A549 (cell line): ENCODE measurements at regions not wholly inside any gene's neighbourhood (a gene's known extent, or its start where the extent isn't known, plus 50 kb on each side); places are given as distances from the start of the nearest gene placed in this dataset.

Source experiments
- ATAC-seq, 2 experiments: fragments of 200-7000 bp in 1 of 2; fragments of >200 bp in 1 of 2; cut with Nextera tagmentation in 1 of 2; cut with Tn5 transposase in 1 of 2; 3 replicates each; pipeline versions ENCODE4 v1.8.0 to v1.9.1; 2018 to 2020; ENCODE audit warnings: mild to moderate bottlenecking in 1 of 2, moderate library complexity in 1 of 2
- CTCF ChIA-PET: fragments of 300-600 bp; sonication (Branson Sonifier 250); formaldehyde crosslinking; extraction: SDS; loops from one replicate; lab custom pipeline; 2021; ENCODE audit warnings: antibody characterized with exemption, inconsistent platforms; lab: Yijun Ruan, JAX
- POLR2A ChIA-PET: fragments of 350-600 bp; formaldehyde crosslinking; extraction: SDS; loops from one replicate; lab custom pipeline; 2021; ENCODE audit warnings: antibody characterized with exemption, inconsistent platforms; lab: Yijun Ruan, JAX
- DNase-seq, 2 experiments: peaks; one replicate each; pipeline versions ENCODE4 v3.0.0 to v3.0.0-alpha.2; 2011 to 2016; ENCODE audit warnings: low read depth in 1 of 2, low spot score in 1 of 2
- FAIRE-seq: peaks from 2 replicates; lab custom pipeline; 2011; peaks lifted over from hg19 to GRCh38; lab: Jason Lieb, UNC
- H3K27ac ChIP-seq, 2 experiments: fragments of >200 bp; sonication (Bioruptor Twin); formaldehyde crosslinking; 3 replicates each; pipeline ENCODE4 v1.5.1; 2016 to 2017
- H3K4me1 ChIP-seq: fragments of >200 bp; sonication (Bioruptor Twin); formaldehyde crosslinking; 3 replicates; pipeline ENCODE4 v1.6.1; 2016
- H3K4me2 ChIP-seq: fragments of >200 bp; sonication (Bioruptor Twin); formaldehyde crosslinking; 3 replicates; pipeline ENCODE4 v1.6.1; 2016
- H3K4me3 ChIP-seq: fragments of >200 bp; sonication (Bioruptor Twin); formaldehyde crosslinking; 3 replicates; pipeline ENCODE4 v1.5.1; 2016
- H3K9me3 ChIP-seq: fragments of >200 bp; sonication (Bioruptor Twin); formaldehyde crosslinking; 3 replicates; pipeline ENCODE4 v1.6.1; 2016
- ATOH8 ChIP-seq: fragments of 250-450 bp; sonication (Bioruptor Pico); IDR thresholded peaks from 2 replicates; pipeline ENCODE4 v1.5.0; 2020; ENCODE audit warnings: low read depth, mild to moderate bottlenecking, moderate library complexity
- CBX2 ChIP-seq: fragments of 200-600 bp; sonication (generic); IDR thresholded peaks from 2 replicates; pipeline ENCODE4 v1.6.1; 2016; ENCODE audit warnings: low read depth, mild to moderate bottlenecking, borderline replicate concordance
- CBX8 ChIP-seq: fragments of 200-600 bp; sonication (generic); IDR thresholded peaks from 2 replicates; pipeline ENCODE4 v1.6.1; 2016
- CHD2 ChIP-seq: fragments of 150-350 bp; IDR thresholded peaks from 2 replicates; pipeline ENCODE4 v1.6.1; 2014; ENCODE audit warnings: low read length; ENCODE audit not compliant: partially characterized antibody
- CTCF ChIP-seq: fragments of >200 bp; sonication (Bioruptor Twin); formaldehyde crosslinking; IDR thresholded peaks from 3 replicates; pipeline ENCODE4 v1.5.1; 2016
- EHF ChIP-seq: fragments of 250-450 bp; sonication (Bioruptor Pico); IDR thresholded peaks from 2 replicates; pipeline ENCODE4 v1.5.0; 2020; ENCODE audit warnings: mild to moderate bottlenecking
- EHMT2 ChIP-seq: fragments of 200-600 bp; sonication (generic); IDR thresholded peaks from 2 replicates; pipeline ENCODE4 v1.6.1; 2016; ENCODE audit warnings: antibody characterized with exemption, low read depth, mild to moderate bottlenecking, moderate library complexity
- EP300 ChIP-seq, 2 experiments: fragments of >200 bp; sonication (Bioruptor Twin); formaldehyde crosslinking; IDR thresholded peaks; 2 replicates in 1 of 2; 3 replicates in 1 of 2; pipeline ENCODE4 v1.6.1; 2016 to 2017
- FOSB ChIP-seq: fragments of 250-450 bp; sonication (Bioruptor Pico); IDR thresholded peaks from 2 replicates; pipeline ENCODE4 v1.5.0; 2020; ENCODE audit warnings: mild to moderate bottlenecking, moderate library complexity
- HDAC2 ChIP-seq: fragments of 200-600 bp; sonication (generic); IDR thresholded peaks from 2 replicates; pipeline ENCODE4 v1.6.1; 2016
- HOXA7 ChIP-seq: fragments of 250-450 bp; sonication (Bioruptor Pico); IDR thresholded peaks from 2 replicates; pipeline ENCODE4 v1.5.0; 2020; ENCODE audit warnings: mild to moderate bottlenecking, moderate library complexity
- HOXB13 ChIP-seq: fragments of 250-450 bp; sonication (Bioruptor Pico); IDR thresholded peaks from 2 replicates; pipeline ENCODE4 v1.5.0; 2020; ENCODE audit warnings: low read depth, mild to moderate bottlenecking, moderate library complexity
- JUN ChIP-seq, 2 experiments: fragments of >200 bp; sonication (Bioruptor Twin); formaldehyde crosslinking; IDR thresholded peaks; 2 replicates in 1 of 2; 3 replicates in 1 of 2; pipeline ENCODE4 v1.6.1; 2016 to 2017
- JUNB ChIP-seq: fragments of >200 bp; sonication (Bioruptor Twin); formaldehyde crosslinking; IDR thresholded peaks from 2 replicates; pipeline ENCODE4 v1.6.1; 2016
- KDM1A ChIP-seq: fragments of 200-600 bp; sonication (generic); IDR thresholded peaks from 2 replicates; pipeline ENCODE4 v1.6.1; 2016; ENCODE audit warnings: low read depth, mild to moderate bottlenecking
- MAFK ChIP-seq: fragments of 450-650 bp; IDR thresholded peaks from 2 replicates; pipeline ENCODE4 v1.6.1; 2014; ENCODE audit not compliant: partially characterized antibody
- MAZ ChIP-seq: fragments of 150-350 bp; IDR thresholded peaks from 2 replicates; pipeline ENCODE4 v1.6.1; 2014; ENCODE audit warnings: antibody characterized with exemption, low read depth, low read length, borderline replicate concordance
- NFE2L2 ChIP-seq: fragments of 150-350 bp; conservative IDR thresholded peaks from 2 replicates; pipeline ENCODE4 v1.6.1; 2014; ENCODE audit warnings: low read length
- NPAS2 ChIP-seq: fragments of 250-450 bp; sonication (Bioruptor Pico); IDR thresholded peaks from 2 replicates; pipeline ENCODE4 v1.8.0; 2022; ENCODE audit warnings: mild to moderate bottlenecking, moderate library complexity, borderline replicate concordance
- NR3C1 ChIP-seq: fragments of >200 bp; sonication (Bioruptor Twin); formaldehyde crosslinking; IDR thresholded peaks from 3 replicates; pipeline ENCODE4 v1.6.1; 2017
- PHF8 ChIP-seq: fragments of 200-600 bp; sonication (generic); IDR thresholded peaks from 2 replicates; pipeline ENCODE4 v1.6.1; 2016; ENCODE audit warnings: low read depth, mild to moderate bottlenecking, antibody characterized with exemption, moderate library complexity, borderline replicate concordance
- POLR2A ChIP-seq: IDR thresholded peaks from 2 replicates; pipeline ENCODE4 v1.6.1; 2012; ENCODE audit warnings: mild to moderate bottlenecking, low read length
- POLR2AphosphoS2 ChIP-seq: conservative IDR thresholded peaks from 2 replicates; pipeline ENCODE4 v1.6.1; 2012; ENCODE audit warnings: low read length, improper control_type of control experiment, inconsistent platforms
- RAD21 ChIP-seq, 2 experiments: fragments of >200 bp in 1 of 2; sonication (Bioruptor Twin) in 1 of 2; formaldehyde crosslinking in 1 of 2; IDR thresholded peaks in 1 of 2; conservative IDR thresholded peaks in 1 of 2; 2 replicates in 1 of 2; 3 replicates in 1 of 2; pipeline ENCODE4 v1.6.1; 2012 to 2018; ENCODE audit warnings: inconsistent platforms in 1 of 2
- RCOR1 ChIP-seq: fragments of 150-350 bp; IDR thresholded peaks from 2 replicates; pipeline ENCODE4 v1.6.1; 2014; ENCODE audit warnings: antibody characterized with exemption, low read length, low read depth
- RFX5 ChIP-seq: fragments of 450-650 bp; IDR thresholded peaks from 2 replicates; pipeline ENCODE4 v1.7.1; 2014; ENCODE audit warnings: antibody characterized with exemption, mild to moderate bottlenecking, moderate library complexity
- SMC3 ChIP-seq: fragments of >200 bp; sonication (Bioruptor Twin); formaldehyde crosslinking; IDR thresholded peaks from 3 replicates; pipeline ENCODE4 v1.6.1; 2018; ENCODE audit warnings: inconsistent platforms
- SREBF2 ChIP-seq: fragments of 450-650 bp; IDR thresholded peaks from 2 replicates; pipeline ENCODE4 v1.6.1; 2014; ENCODE audit warnings: mild to moderate bottlenecking, moderate library complexity
- TFCP2L1 ChIP-seq: fragments of 250-450 bp; sonication (Bioruptor Pico); IDR thresholded peaks from 2 replicates; pipeline ENCODE4 v1.5.0; 2021; ENCODE audit warnings: mild to moderate bottlenecking
- USF2 ChIP-seq: fragments of 450-650 bp; IDR thresholded peaks from 2 replicates; pipeline ENCODE4 v1.6.1; 2014; ENCODE audit warnings: antibody characterized with exemption
- ZSCAN20 ChIP-seq: fragments of 250-450 bp; sonication (Bioruptor Pico); IDR thresholded peaks from 2 replicates; pipeline ENCODE4 v1.8.0; 2022; ENCODE audit warnings: mild to moderate bottlenecking, moderate library complexity
- WGBS: methylation state at CpG from one replicate; pipeline ENCODE4 v1.1.6; 2017; ENCODE audit errors: missing lambda C conversion rate; 5-methylcytosine and 5-hydroxymethylcytosine counted together

GRCh38 chr7:153886506-153887441 lies 165.4 kb upstream of the DPP6 start:
- Histone ChIP-seq H3K27ac (no peak overlapping the region), H3K4me2 (no peak overlapping the region), H3K4me1 (no peaks in the 10 kb centered on the region)
- no peak for DNase-seq
- CTCF ChIA-PET = no interaction called here
- TF ChIP-seq JUN (IDR thresholded peaks at IDR 0.05) (no peak), EHMT2 (no peak), NR3C1 (no peak), JUNB (no peak), NFE2L2 (no peak), HDAC2 (no peak), USF2 (no peak), TFCP2L1 (CRISPR knock-in tag) (no peak), CHD2 (no peak), PHF8 (no peak), SMC3 (no peak), HOXB13 (CRISPR knock-in tag) (no peak), RAD21 (conservative IDR thresholded peaks at IDR 0.05 in 1 of 2, IDR thresholded peaks at IDR 0.05 in 1 of 2) (no peak), POLR2A (no peak), MAFK (no peak), EHF (CRISPR knock-in tag) (no peak), ZSCAN20 (no peak), ATOH8 (CRISPR knock-in tag) (no peak), KDM1A (no peak)
- TF ChIP-seq, all 56 proteins: peak for 0
- no peaks in the 10 kb centered on the region; the same call in 2 of the 3 replicates for H3K9me3 ChIP-seq
- no peak for FAIRE-seq
- 66% methylated on average over 63 of the region's 98 CpGs for WGBS
- POLR2A ChIA-PET = no interaction called here
- H3K4me3 ChIP-seq = no peak overlapping the region
- ATAC-seq = no peak

GRCh38 chr7:153887749-153888569 lies 164.2 kb upstream of the DPP6 start:
- H3K4me2 ChIP-seq = no peak overlapping the region
- no peaks in the 10 kb centered on the region; the same call in 2 of the 3 replicates for H3K9me3 ChIP-seq
- ATAC-seq (no peak), DNase-seq (no peak), FAIRE-seq (no peak)
- POLR2A ChIA-PET = no interaction called here
- H3K27ac ChIP-seq = no peak overlapping the region
- WGBS = 57% methylated on average over 35 of the region's 82 CpGs
- CTCF ChIA-PET = no interaction called here
- H3K4me3 ChIP-seq = no peak overlapping the region
- TF ChIP-seq ATOH8 (CRISPR knock-in tag) (no peak), EP300 (IDR thresholded peaks at IDR 0.05) (no peak), SREBF2 (no peak), JUNB (no peak), CTCF (no peak), NPAS2 (CRISPR knock-in tag) (no peak), PHF8 (no peak), HDAC2 (no peak), CBX8 (no peak), HOXA7 (CRISPR knock-in tag) (no peak), CBX2 (no peak), EHMT2 (no peak), MAZ (no peak), USF2 (no peak), RFX5 (no peak), NR3C1 (no peak), RCOR1 (no peak), POLR2AphosphoS2 (no peak), FOSB (no peak)
- H3K4me1 ChIP-seq = no peaks in the 10 kb centered on the region
